A673 (cell line): ENCODE measurements at regions not wholly inside any gene's neighbourhood (a gene's known extent, or its start where the extent isn't known, plus 50 kb on each side); places are given as distances from the start of the nearest gene placed in this dataset.

ENCODE experiments used
- EZH2 ChIP-seq: fragments of 200-600 bp; sonication (generic); IDR thresholded peaks from 2 replicates; pipeline ENCODE4 v1.6.1; 2017; ENCODE audit warnings: borderline replicate concordance, low read depth, mild to moderate bottlenecking, mixed read lengths, antibody characterized with exemption, low read length; ENCODE audit not compliant: poor library complexity, severe bottlenecking
- TF ChIP-seq, protein P1 (sequence below): fragments of 300-800, 200-600 bp; sonication (generic); conservative IDR thresholded peaks from 2 replicates; pipeline ENCODE4 v1.5.1; 2017; ENCODE audit warnings: low read depth, mild to moderate bottlenecking, antibody characterized with exemption, low read length, moderate library complexity, mixed read lengths

DNA sequence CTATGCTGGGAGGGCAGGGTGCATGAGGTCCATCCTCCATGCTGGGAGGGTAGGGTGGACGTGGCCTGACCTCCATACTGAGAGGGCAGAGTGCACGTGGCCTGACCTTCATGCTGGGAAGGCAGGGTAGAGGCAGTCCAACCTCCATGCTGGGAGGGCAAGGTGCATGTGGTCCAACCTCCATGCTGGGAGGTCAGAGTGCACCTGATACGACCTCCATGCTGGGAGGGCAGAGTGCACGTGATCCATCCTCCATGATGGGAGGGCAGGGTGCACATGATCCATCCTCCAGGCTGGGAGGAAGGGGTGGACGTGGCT, 622.2 kb downstream of the BRD1 start:
- no peak for TF ChIP-seq EZH2
- TF ChIP-seq, protein P1, sequence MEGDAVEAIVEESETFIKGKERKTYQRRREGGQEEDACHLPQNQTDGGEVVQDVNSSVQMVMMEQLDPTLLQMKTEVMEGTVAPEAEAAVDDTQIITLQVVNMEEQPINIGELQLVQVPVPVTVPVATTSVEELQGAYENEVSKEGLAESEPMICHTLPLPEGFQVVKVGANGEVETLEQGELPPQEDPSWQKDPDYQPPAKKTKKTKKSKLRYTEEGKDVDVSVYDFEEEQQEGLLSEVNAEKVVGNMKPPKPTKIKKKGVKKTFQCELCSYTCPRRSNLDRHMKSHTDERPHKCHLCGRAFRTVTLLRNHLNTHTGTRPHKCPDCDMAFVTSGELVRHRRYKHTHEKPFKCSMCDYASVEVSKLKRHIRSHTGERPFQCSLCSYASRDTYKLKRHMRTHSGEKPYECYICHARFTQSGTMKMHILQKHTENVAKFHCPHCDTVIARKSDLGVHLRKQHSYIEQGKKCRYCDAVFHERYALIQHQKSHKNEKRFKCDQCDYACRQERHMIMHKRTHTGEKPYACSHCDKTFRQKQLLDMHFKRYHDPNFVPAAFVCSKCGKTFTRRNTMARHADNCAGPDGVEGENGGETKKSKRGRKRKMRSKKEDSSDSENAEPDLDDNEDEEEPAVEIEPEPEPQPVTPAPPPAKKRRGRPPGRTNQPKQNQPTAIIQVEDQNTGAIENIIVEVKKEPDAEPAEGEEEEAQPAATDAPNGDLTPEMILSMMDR = no peak
